Fibroblast of lung (primary cell): ENCODE measurements at regions not wholly inside any gene's neighbourhood (a gene's known extent, or its start where the extent isn't known, plus 50 kb on each side); places are given as distances from the start of the nearest gene placed in this dataset.

Source experiments
- DNase-seq, 2 donors: peaks; one replicate each; pipeline versions ENCODE4 v3.0.0 to v3.0.0-alpha.2; 2010; ENCODE audit warnings: low read depth in 2 of 2
- H2AFZ ChIP-seq: 2 replicates; pipeline ENCODE4 v1.5.1; 2012; ENCODE audit warnings: low read length, control low read depth, inconsistent platforms
- H3K27ac ChIP-seq: 2 replicates; pipeline ENCODE4 v1.5.1; 2011; ENCODE audit warnings: low read length, control low read depth; ENCODE audit not compliant: insufficient read depth
- H3K27me3 ChIP-seq: 2 replicates; pipeline ENCODE4 v1.5.1; 2011; ENCODE audit warnings: mild to moderate bottlenecking, low read length; ENCODE audit not compliant: control insufficient read depth, insufficient read depth
- H3K36me3 ChIP-seq: 2 replicates; pipeline ENCODE4 v1.5.1; 2011; ENCODE audit warnings: low read length; ENCODE audit not compliant: control insufficient read depth, insufficient read depth
- H3K4me1 ChIP-seq: 2 replicates; pipeline ENCODE4 v1.5.1; 2011; ENCODE audit warnings: low read length; ENCODE audit not compliant: control insufficient read depth, insufficient read depth; ENCODE audit errors: extremely low read depth
- H3K4me2 ChIP-seq: 2 replicates; pipeline ENCODE4 v1.5.1; 2011; ENCODE audit warnings: low read length, control low read depth; ENCODE audit not compliant: insufficient read depth; ENCODE audit errors: extremely low read depth
- H3K4me3 ChIP-seq, 4 experiments: fragments of 200-600 bp in 1 of 4; sonication (generic) in 1 of 4; replicated peaks in 1 of 4; 2 replicates each; pipeline ENCODE4 v1.5.1; 2011 to 2016; ENCODE audit warnings: low read length in 4 of 4, low read depth in 3 of 4, mild to moderate bottlenecking in 3 of 4, control low read depth in 2 of 4, inconsistent platforms in 1 of 4, mixed read lengths in 1 of 4; ENCODE audit not compliant: insufficient read depth in 1 of 4; ENCODE audit errors: control extremely low read depth in 1 of 4
- H3K79me2 ChIP-seq: 2 replicates; pipeline ENCODE4 v1.5.1; 2012; ENCODE audit warnings: mild to moderate bottlenecking, low read length, inconsistent platforms; ENCODE audit not compliant: control insufficient read depth, insufficient read depth
- H3K9ac ChIP-seq: 2 replicates; pipeline ENCODE4 v1.5.1; 2011; ENCODE audit warnings: mild to moderate bottlenecking, low read length, control low read depth; ENCODE audit not compliant: insufficient read depth
- H3K9me3 ChIP-seq: 2 replicates; pipeline ENCODE4 v1.5.1; 2012; ENCODE audit warnings: low read depth, low read length; ENCODE audit not compliant: control insufficient read depth, insufficient read depth
- H4K20me1 ChIP-seq: 2 replicates; pipeline ENCODE4 v1.5.1; 2011; ENCODE audit warnings: low read length; ENCODE audit not compliant: control insufficient read depth, insufficient read depth; ENCODE audit errors: extremely low read depth
- CTCF ChIP-seq, 2 donors: IDR thresholded peaks in 1 of 2; conservative IDR thresholded peaks in 1 of 2; 1 replicate in 1 of 2; 2 replicates in 1 of 2; pipeline ENCODE4 v1.5.1; 2011 to 2012; ENCODE audit warnings: low read length in 2 of 2, control low read depth in 1 of 2, inconsistent platforms in 1 of 2, low read depth in 1 of 2, mild to moderate bottlenecking in 1 of 2
- EZH2 ChIP-seq: IDR thresholded peaks from 2 replicates; pipeline ENCODE4 v1.5.1; 2012; ENCODE audit warnings: low read length, control low read depth, mild to moderate bottlenecking; ENCODE audit errors: missing control alignments

- H3K79me2 ChIP-seq = no peaks in the 10 kb centered on the region
- DNase-seq = peak; percentile 35 to 91
- H3K27ac ChIP-seq = no peak overlapping the region
- peak overlapping the region; percentile 22 for H2AFZ ChIP-seq
- no peaks in the 10 kb centered on the region for H3K36me3 ChIP-seq
- H3K27me3 ChIP-seq = no peaks in the 10 kb centered on the region
- H3K4me3 ChIP-seq = no peak overlapping the region
- H3K4me1 ChIP-seq = peaks cover 5% of the 10 kb centered on the region
- H3K4me2 ChIP-seq = peak overlapping the region; percentile 41
- H4K20me1 ChIP-seq = no peaks in the 10 kb centered on the region
- TF ChIP-seq CTCF (conservative IDR thresholded peaks at IDR 0.05 in 1 of 2, IDR thresholded peaks at IDR 0.05 in 1 of 2; ENCODE audit: low read depth in 1 of 2, low read length in 2 of 2) = no peak
- TF ChIP-seq EZH2 = no peak
- H3K9ac ChIP-seq = no peak overlapping the region
- H3K9me3 ChIP-seq = no peaks in the 10 kb centered on the region
These were observed 78.6 kb downstream of the SPRY4 start for GRCh38 chr5:142246258-142246657.

DNA sequence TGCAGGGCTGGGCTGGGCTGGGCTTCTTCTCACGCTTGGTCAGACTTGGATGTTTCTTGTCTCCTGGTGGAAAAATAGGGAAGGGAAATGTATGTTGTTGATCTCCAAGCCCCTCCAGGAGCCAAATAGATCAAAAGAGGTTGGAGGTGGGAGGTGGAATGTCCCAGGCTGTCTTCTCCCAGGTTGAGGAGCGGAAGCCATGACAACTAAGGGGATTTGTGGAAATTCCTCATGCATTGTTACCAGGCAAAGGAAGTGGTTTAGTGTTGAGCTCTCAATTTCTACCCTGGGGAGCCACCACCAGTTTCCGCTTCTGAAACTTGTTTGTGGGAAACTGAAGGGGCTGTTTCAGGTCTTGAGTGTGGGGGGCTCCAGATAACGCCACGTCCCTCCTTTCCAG is 79.0 kb downstream of the SPRY4 start:
- Histone ChIP-seq H2AFZ (peak overlapping the region; percentile 22), H3K27ac (no peak overlapping the region), H3K9ac (no peak overlapping the region), H3K9me3 (no peaks in the 10 kb centered on the region), H3K79me2 (no peaks in the 10 kb centered on the region), H3K4me2 (peak overlapping the region; percentile 41), H3K4me3 (no peak overlapping the region), H3K36me3 (no peaks in the 10 kb centered on the region), H3K4me1 (peaks cover 5% of the 10 kb centered on the region), H4K20me1 (no peaks in the 10 kb centered on the region), H3K27me3 (no peaks in the 10 kb centered on the region)
- peak in 1 of 2 donors; percentile 43 for DNase-seq
- no peak for TF ChIP-seq CTCF (conservative IDR thresholded peaks at IDR 0.05 in 1 of 2, IDR thresholded peaks at IDR 0.05 in 1 of 2; ENCODE audit: low read depth in 1 of 2, low read length in 2 of 2)
- no peak for TF ChIP-seq EZH2

GRCh38 chr5:142244440-142244839 is 80.4 kb downstream of the SPRY4 start:
- no peaks in the 10 kb centered on the region for H3K79me2 ChIP-seq
- H3K36me3 ChIP-seq = no peaks in the 10 kb centered on the region
- no peaks in the 10 kb centered on the region for H3K27me3 ChIP-seq
- no peak overlapping the region for H3K9ac ChIP-seq
- H3K4me3 ChIP-seq = no peak overlapping the region
- no peak for DNase-seq
- H3K4me2 ChIP-seq = no peak overlapping the region
- no peak for TF ChIP-seq CTCF (conservative IDR thresholded peaks at IDR 0.05 in 1 of 2, IDR thresholded peaks at IDR 0.05 in 1 of 2; ENCODE audit: low read depth in 1 of 2, low read length in 2 of 2)
- TF ChIP-seq EZH2 = no peak
- peaks cover 5% of the 10 kb centered on the region for H3K4me1 ChIP-seq
- H3K27ac ChIP-seq = no peak overlapping the region
- no peaks in the 10 kb centered on the region for H4K20me1 ChIP-seq
- no peaks in the 10 kb centered on the region for H3K9me3 ChIP-seq
- no peak overlapping the region for H2AFZ ChIP-seq
